PC-9 (cell line): ENCODE measurements at regions not wholly inside any gene's neighbourhood (a gene's known extent, or its start where the extent isn't known, plus 50 kb on each side); places are given as distances from the start of the nearest gene placed in this dataset.

ENCODE experiments used
- CTCF ChIP-seq: fragments of 200-600 bp; sonication (generic); conservative IDR thresholded peaks from 2 replicates; pipeline ENCODE4 v1.6.1; 2017; ENCODE audit warnings: mixed run types, antibody characterized with exemption, mild to moderate bottlenecking, moderate library complexity
- EZH2 ChIP-seq: fragments of 200-600 bp; sonication (generic); IDR thresholded peaks from 2 replicates; pipeline ENCODE4 v1.8.0; 2017; ENCODE audit warnings: antibody characterized with exemption, low read depth

DNA sequence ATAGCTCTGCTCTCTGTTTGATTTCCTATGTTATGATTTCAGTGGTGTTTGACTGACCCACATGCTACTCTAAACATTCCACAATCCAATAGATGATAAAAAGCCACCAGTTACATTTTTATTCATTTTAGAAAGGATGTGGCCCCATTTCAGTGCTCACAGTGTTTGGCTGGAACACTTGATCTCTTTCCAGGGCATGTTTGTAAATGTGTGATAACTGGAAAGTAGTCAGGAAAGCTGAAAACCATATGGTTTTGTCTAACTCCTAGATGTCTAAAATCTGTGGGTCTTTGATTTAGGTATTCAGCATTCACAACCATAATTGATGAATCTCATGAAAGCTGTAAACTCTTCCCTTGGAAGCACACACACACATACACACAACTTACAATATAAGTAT, 904.9 kb upstream of the AGA start:
- no peak for TF ChIP-seq CTCF
- no peak for TF ChIP-seq EZH2
